Muscle of leg (tissue), 3 donors: ENCODE measurements at regions not wholly inside any gene's neighbourhood (a gene's known extent, or its start where the extent isn't known, plus 50 kb on each side); places are given as distances from the start of the nearest gene placed in this dataset.

Source experiments
- DNase-seq: peaks from one replicate; pipeline ENCODE4 v3.0.0; 2013
- H3K27ac ChIP-seq: one replicate; pipeline ENCODE4 v1.5.1; 2013; ENCODE audit warnings: mild to moderate bottlenecking, low read length, control low read depth
- H3K27me3 ChIP-seq: one replicate; pipeline ENCODE4 v1.6.1; 2013; ENCODE audit warnings: low read length; ENCODE audit not compliant: control insufficient read depth, insufficient read depth
- H3K36me3 ChIP-seq: one replicate; pipeline ENCODE4 v1.6.1; 2013; ENCODE audit warnings: low read length; ENCODE audit not compliant: control insufficient read depth, insufficient read depth
- H3K4me1 ChIP-seq: one replicate; pipeline ENCODE4 v1.6.1; 2013; ENCODE audit warnings: low read length; ENCODE audit not compliant: control insufficient read depth, insufficient read depth
- H3K4me3 ChIP-seq: one replicate; pipeline ENCODE4 v1.5.1; 2013; ENCODE audit warnings: low read length, control low read depth
- H3K9me3 ChIP-seq: replicated peaks from 2 replicates; pipeline ENCODE4 v1.6.1; 2013; ENCODE audit warnings: low read depth, low read length; ENCODE audit not compliant: control insufficient read depth
- WGBS: methylation state at CpG from one replicate; pipeline ENCODE4 v1.1.5; 2013; ENCODE audit warnings: missing lambda C conversion rate; ENCODE audit not compliant: insufficient coverage; 5-methylcytosine and 5-hydroxymethylcytosine counted together

GRCh38 chr18:65942104-65942503, 191.3 kb downstream of the CDH7 start:
- DNase-seq: no peak
- no CpG with 5 or more reads among the region's 2 CpGs for WGBS
- no peaks in the 10 kb centered on the region for H3K9me3 ChIP-seq

GRCh38 chr18:65941482-65941881, 190.7 kb downstream of the CDH7 start:
- Histone ChIP-seq H3K4me3 (no peak overlapping the region), H3K4me1 (no peaks in the 10 kb centered on the region), H3K27me3 (no peaks in the 10 kb centered on the region), H3K27ac (no peak overlapping the region), H3K9me3 (no peaks in the 10 kb centered on the region), H3K36me3 (no peaks in the 10 kb centered on the region)
- DNase-seq: no peak
- WGBS: 100% methylated on average over 2 of the region's 4 CpGs

More at GRCh38 chr18:65942104-65942503, 191.3 kb downstream of the CDH7 start:
- Histone ChIP-seq H3K27me3 (no peaks in the 10 kb centered on the region), H3K4me1 (no peaks in the 10 kb centered on the region), H3K27ac (no peak overlapping the region), H3K36me3 (no peaks in the 10 kb centered on the region), H3K4me3 (no peak overlapping the region)
